Spleen (tissue), 11 donors: ENCODE measurements at regions not wholly inside any gene's neighbourhood (a gene's known extent, or its start where the extent isn't known, plus 50 kb on each side); places are given as distances from the start of the nearest gene placed in this dataset.

Source experiments
- DNase-seq: peaks from one replicate; pipeline ENCODE4 v3.0.0-alpha.2; 2020
- H3K27ac ChIP-seq, 8 donors: fragments of 200-600 bp; sonication (generic) in 7 of 8; 1 replicate in 4 of 8; 2 replicates in 4 of 8; pipeline versions ENCODE4 v1.5.0 to v1.8.0; 2016 to 2021; ENCODE audit warnings: inconsistent platforms in 4 of 8, mild to moderate bottlenecking in 4 of 8, moderate library complexity in 1 of 8
- H3K27me3 ChIP-seq, 7 donors: fragments of 200-600 bp; sonication (generic) in 6 of 7; replicated peaks in 1 of 7; 1 replicate in 4 of 7; 2 replicates in 3 of 7; pipeline versions ENCODE4 v1.5.0 to v1.8.0; 2016 to 2021; ENCODE audit warnings: inconsistent platforms in 3 of 7, mild to moderate bottlenecking in 1 of 7
- H3K36me3 ChIP-seq, 6 donors: fragments of 200-600 bp; sonication (generic) in 5 of 6; 1 replicate in 4 of 6; 2 replicates in 2 of 6; pipeline versions ENCODE4 v1.5.0 to v1.8.0; 2016 to 2021; ENCODE audit warnings: inconsistent platforms in 2 of 6
- H3K4me1 ChIP-seq, 6 donors: fragments of 200-600 bp; sonication (generic) in 5 of 6; 1 replicate in 3 of 6; 2 replicates in 3 of 6; pipeline versions ENCODE4 v1.5.0 to v1.8.0; 2016 to 2021; ENCODE audit warnings: inconsistent platforms in 3 of 6
- H3K4me3 ChIP-seq, 8 donors: fragments of 200-600 bp; sonication (generic) in 7 of 8; 1 replicate in 4 of 8; 2 replicates in 4 of 8; pipeline versions ENCODE4 v1.5.0 to v1.8.0; 2016 to 2021; ENCODE audit warnings: inconsistent platforms in 4 of 8, mild to moderate bottlenecking in 4 of 8, moderate library complexity in 2 of 8
- H3K9me3 ChIP-seq, 8 donors: fragments of 200-600 bp; sonication (generic) in 7 of 8; 1 replicate in 4 of 8; 2 replicates in 4 of 8; pipeline versions ENCODE4 v1.5.0 to v1.8.0; 2016 to 2021; ENCODE audit warnings: inconsistent platforms in 4 of 8
- POLR2A ChIP-seq, 3 donors: fragments of 450-650 bp; IDR thresholded peaks; one replicate each; pipeline ENCODE4 v1.5.1; 2017; ENCODE audit warnings: antibody characterized with exemption in 3 of 3, mild to moderate bottlenecking in 1 of 3
- POLR2AphosphoS5 ChIP-seq, 3 donors: sonication (generic); formaldehyde crosslinking; IDR thresholded peaks; one replicate each; pipeline ENCODE4 v1.5.1; 2017; ENCODE audit warnings: antibody characterized with exemption in 3 of 3
- WGBS, 5 donors: extraction: QIAGEN DNeasy Blood & Tissue Kit in 3 of 5; methylation state at CpG; one replicate each; pipeline versions ENCODE4 v1.1.5 to v1.1.7; 2013 to 2018; 5-methylcytosine and 5-hydroxymethylcytosine counted together
- intact Hi-C: fragments of 100-400 bp; cut with DNase I; formaldehyde crosslinking; loops from one replicate; pipeline ENCODE4 v1.15.0; 2023; ENCODE audit warnings: low total_unique reads
- TF ChIP-seq, protein P1 (sequence below), 11 experiments: fragments of 200-600 bp in 7 of 11; fragments of 450-650 bp in 4 of 11; sonication (generic) in 4 of 11; IDR thresholded peaks in 8 of 11; conservative IDR thresholded peaks in 3 of 11; 1 replicate in 7 of 11; 2 replicates in 4 of 11; pipeline versions ENCODE4 v1.4.0 to v1.8.0; 2016 to 2021; ENCODE audit warnings: antibody characterized with exemption in 11 of 11, inconsistent platforms in 4 of 11, mild to moderate bottlenecking in 1 of 11
- donor health status: healthy with polysubstance abuse.
- donor health status: DM: no; HTN: no; CAD: no; lungs with moderate emphysema.
- donor health status: DM: no; HTN: no; CAD: no.
- donor health status: Bipolar disorder and iron deficiency.
- donor health status: healthy.
- donor health status: DM: no; HTN: no; CAD: no.
- donor health status: DM: yes; HTN: yes; CAD: no.

DNA sequence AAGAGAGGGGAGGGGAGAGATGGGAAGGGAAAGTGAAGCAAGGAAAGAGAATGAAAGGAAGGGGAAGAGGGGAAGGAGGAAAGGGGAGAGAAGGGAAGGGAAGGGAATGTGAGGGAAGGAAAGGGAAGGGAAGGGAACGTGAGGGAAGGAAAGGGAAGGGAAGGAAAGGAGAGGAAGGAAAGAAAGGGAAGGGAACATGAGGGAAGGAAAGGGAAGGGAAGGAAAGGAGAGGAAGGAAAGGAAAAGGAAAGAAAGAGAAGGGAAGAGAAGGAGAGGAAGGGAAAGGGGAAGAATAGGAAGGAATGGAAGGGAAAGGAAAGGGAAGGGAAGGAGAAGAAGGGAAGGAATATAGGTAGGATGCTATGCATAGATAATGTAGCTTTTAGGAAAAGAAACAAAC is 139.7 kb upstream of the PTER start:
- Histone ChIP-seq H3K27me3 (no peaks in the 10 kb centered on the region), H3K4me3 (no peak overlapping the region), H3K27ac (no peak overlapping the region), H3K4me1 (no peaks in the 10 kb centered on the region), H3K36me3 (no peaks in the 10 kb centered on the region), H3K9me3 (no peaks in the 10 kb centered on the region)
- no peak for DNase-seq
- TF ChIP-seq, protein P1, sequence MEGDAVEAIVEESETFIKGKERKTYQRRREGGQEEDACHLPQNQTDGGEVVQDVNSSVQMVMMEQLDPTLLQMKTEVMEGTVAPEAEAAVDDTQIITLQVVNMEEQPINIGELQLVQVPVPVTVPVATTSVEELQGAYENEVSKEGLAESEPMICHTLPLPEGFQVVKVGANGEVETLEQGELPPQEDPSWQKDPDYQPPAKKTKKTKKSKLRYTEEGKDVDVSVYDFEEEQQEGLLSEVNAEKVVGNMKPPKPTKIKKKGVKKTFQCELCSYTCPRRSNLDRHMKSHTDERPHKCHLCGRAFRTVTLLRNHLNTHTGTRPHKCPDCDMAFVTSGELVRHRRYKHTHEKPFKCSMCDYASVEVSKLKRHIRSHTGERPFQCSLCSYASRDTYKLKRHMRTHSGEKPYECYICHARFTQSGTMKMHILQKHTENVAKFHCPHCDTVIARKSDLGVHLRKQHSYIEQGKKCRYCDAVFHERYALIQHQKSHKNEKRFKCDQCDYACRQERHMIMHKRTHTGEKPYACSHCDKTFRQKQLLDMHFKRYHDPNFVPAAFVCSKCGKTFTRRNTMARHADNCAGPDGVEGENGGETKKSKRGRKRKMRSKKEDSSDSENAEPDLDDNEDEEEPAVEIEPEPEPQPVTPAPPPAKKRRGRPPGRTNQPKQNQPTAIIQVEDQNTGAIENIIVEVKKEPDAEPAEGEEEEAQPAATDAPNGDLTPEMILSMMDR (IDR thresholded peaks at IDR 0.05 in 8 of 11, conservative IDR thresholded peaks at IDR 0.05 in 3 of 11), result no peak
- TF ChIP-seq POLR2A (IDR thresholded peaks at IDR 0.05) (no peak), POLR2AphosphoS5 (IDR thresholded peaks at IDR 0.05) (no peak)
- 32 to 52% (median 49%) methylated on average over 1 of the region's 1 CpG for WGBS, 5 donors
- intact Hi-C loops, result no loop called here

DNA sequence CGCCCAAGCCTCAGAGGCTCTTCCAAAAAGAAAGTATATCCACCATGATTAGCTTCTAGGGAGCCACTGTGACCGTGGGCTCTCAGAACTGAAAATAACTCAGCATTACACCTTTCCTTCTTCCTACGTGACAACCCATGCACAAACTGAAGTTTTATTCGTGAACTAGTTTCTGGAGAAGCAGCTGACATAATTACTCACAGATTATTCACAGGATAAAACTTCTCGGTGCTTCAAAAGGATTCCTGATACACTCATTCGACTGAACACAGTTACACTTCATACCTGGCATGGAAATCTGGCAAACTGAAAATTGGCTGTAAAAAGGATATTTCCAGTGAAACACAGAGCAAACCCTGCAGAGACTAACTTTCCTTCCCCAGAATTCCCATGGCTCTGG is 139.2 kb upstream of the PTER start:
- H3K4me1 ChIP-seq, result no peaks in the 10 kb centered on the region
- intact Hi-C loops, result no loop called here
- no peak for DNase-seq
- H3K27me3 ChIP-seq, result no peaks in the 10 kb centered on the region
- H3K27ac ChIP-seq, result no peak overlapping the region
- TF ChIP-seq, protein P1 (IDR thresholded peaks at IDR 0.05 in 8 of 11, conservative IDR thresholded peaks at IDR 0.05 in 3 of 11), result no peak
- TF ChIP-seq POLR2A (IDR thresholded peaks at IDR 0.05) (no peak), POLR2AphosphoS5 (IDR thresholded peaks at IDR 0.05) (no peak)
- H3K9me3 ChIP-seq, result no peaks in the 10 kb centered on the region
- WGBS, 5 donors, result 74 to 82% (median 77%) methylated on average over 6 of the region's 6 CpGs
- H3K4me3 ChIP-seq, result no peak overlapping the region
- H3K36me3 ChIP-seq, result no peaks in the 10 kb centered on the region

DNA sequence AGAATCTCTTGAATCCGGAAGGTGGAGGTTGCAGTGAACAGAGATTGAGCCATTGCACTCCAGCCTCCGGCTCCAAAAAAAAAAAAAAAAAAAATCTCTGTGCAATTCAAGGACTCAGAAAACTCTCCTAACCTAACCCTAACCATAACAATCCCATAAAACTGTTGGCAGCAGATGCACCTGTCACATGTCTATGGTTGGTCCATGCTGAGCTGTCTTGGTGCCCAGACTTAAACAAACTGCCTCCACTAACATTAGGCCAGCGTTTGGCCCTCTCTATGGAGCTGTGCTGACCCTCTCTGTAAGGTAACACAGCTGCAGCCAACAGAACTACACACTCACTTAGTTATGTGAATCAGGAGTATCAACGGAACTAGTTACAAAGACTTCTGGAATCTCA is 132.5 kb upstream of the PTER start:
- no peaks in the 10 kb centered on the region for H3K4me1 ChIP-seq
- intact Hi-C loops, result no loop called here
- no peak overlapping the region for H3K4me3 ChIP-seq
- no peak for DNase-seq
- no peaks in the 10 kb centered on the region for H3K27me3 ChIP-seq
- no peak overlapping the region for H3K27ac ChIP-seq
- peaks cover 0 to 7% (median 2%) of the 10 kb centered on the region in 8 donors for H3K9me3 ChIP-seq
- WGBS, 5 donors, result 74 to 86% (median 84%) methylated on average over 3 to 4 of the region's 4 CpGs
- no peaks in the 10 kb centered on the region for H3K36me3 ChIP-seq
- TF ChIP-seq, protein P1 (IDR thresholded peaks at IDR 0.05 in 8 of 11, conservative IDR thresholded peaks at IDR 0.05 in 3 of 11), result no peak
- TF ChIP-seq POLR2A (IDR thresholded peaks at IDR 0.05) (no peak), POLR2AphosphoS5 (IDR thresholded peaks at IDR 0.05) (no peak)

DNA sequence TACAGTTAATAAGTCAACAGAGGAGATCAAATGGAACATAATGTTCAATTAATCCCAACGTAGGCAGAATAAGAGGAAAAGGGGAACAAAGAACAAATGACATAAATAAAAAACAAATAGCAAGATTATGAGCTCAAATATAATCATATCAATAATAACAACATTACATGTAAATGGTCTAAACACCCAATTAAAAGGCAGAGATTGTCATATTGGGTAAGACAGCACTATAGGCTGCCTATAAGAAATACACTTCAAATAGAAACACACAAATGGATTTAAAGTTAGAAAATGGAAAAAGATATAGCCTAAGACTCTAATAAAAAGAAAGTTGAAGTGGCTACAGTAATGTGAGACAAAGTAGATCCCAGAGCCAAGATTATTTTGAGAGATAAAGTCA is 126.4 kb upstream of the PTER start:
- H3K27me3 ChIP-seq, result no peaks in the 10 kb centered on the region
- WGBS, 5 donors, result 62 to 83% (median 74%) methylated on average over 1 of the region's 1 CpG
- no peak overlapping the region for H3K27ac ChIP-seq
- H3K4me1 ChIP-seq, result no peaks in the 10 kb centered on the region
- H3K4me3 ChIP-seq, result no peak overlapping the region
- DNase-seq, result no peak
- intact Hi-C loops, result no loop called here
- H3K9me3 ChIP-seq, result peaks cover 0 to 29% (median 17%) of the 10 kb centered on the region in 8 donors
- TF ChIP-seq POLR2AphosphoS5 (IDR thresholded peaks at IDR 0.05) (no peak), POLR2A (IDR thresholded peaks at IDR 0.05) (no peak)
- TF ChIP-seq, protein P1 (IDR thresholded peaks at IDR 0.05 in 8 of 11, conservative IDR thresholded peaks at IDR 0.05 in 3 of 11), result no peak
- H3K36me3 ChIP-seq, result no peaks in the 10 kb centered on the region
